ENCODE measurements at regions not wholly inside any gene's neighbourhood (a gene's known extent, or its start where the extent isn't known, plus 50 kb on each side); places are given as distances from the start of the nearest gene placed in this dataset.
"Not testable (repeated sequence)": the region's sequence is repeated elsewhere in the genome, so short reads cannot be mapped to it uniquely, and the experiment has no call there.

DNA sequence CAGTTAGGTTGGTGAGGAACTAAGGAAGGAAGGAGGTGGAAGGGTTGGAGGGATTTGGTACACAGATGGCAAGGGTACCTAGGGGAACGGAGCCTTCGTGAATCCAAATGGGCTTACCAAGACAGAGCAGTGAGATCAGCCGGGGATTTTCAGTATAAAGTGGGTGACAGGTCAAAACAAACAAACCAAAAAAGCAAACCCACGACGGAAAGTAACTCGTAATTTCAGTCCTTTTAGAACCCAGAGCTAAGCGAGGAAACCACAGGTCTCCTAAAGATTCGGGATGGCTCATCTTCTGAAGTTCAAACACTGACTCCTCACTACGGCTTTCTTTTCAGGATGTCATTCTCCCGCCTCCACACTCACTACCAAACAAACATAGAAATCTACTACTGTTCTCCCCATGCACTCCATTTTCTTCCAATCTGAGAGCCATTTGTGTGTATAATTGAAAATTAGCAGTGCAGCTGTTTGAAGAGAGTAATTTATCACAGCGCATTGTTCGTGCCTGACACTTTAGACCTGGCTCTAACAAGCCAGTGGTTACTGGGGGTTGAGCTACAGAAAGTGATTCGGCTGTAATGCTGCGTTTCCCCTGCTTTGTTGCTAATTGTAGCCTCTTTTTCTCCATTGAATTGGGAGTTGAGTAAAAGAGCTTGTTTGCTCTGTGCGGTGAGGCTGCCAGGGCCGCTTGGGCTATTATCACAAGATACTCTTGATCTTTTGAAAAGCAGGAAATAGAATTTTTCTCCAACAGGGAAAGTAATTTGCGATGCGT is 64.7 kb upstream of the CCDC39 start:
- DNase-seq (ENCODE audit: low spot score) (no peak), FAIRE-seq (no peak)

DNA sequence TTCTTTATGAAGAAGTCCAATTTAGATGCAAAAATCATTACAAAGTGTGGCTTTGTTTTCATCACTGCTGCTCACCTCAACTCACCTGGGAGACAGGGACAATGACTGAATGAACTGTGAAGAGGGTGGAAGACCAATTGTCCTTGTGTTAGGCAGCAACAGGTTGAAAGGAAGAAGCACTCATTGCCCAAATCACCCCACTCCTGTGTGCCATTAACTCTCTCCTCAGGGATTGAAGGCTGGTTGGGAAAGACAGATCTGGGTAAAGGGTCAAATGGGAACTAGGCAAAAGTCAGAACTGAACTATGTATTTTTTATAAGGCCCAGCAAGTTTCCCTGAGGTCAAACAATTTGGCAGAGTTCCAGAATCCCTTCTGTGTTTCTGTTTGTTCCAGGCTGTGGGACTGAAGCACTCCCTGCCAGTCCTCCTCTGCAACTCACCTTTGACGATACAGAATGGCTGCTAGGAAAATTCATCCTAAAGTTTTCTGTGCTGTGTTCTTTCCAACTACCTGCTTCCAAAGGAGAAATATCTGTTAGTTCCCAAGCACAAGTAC is 68.6 kb upstream of the CCDC39 start:
- no peak for DNase-seq (ENCODE audit: low spot score)
- FAIRE-seq, result no peak

DNA sequence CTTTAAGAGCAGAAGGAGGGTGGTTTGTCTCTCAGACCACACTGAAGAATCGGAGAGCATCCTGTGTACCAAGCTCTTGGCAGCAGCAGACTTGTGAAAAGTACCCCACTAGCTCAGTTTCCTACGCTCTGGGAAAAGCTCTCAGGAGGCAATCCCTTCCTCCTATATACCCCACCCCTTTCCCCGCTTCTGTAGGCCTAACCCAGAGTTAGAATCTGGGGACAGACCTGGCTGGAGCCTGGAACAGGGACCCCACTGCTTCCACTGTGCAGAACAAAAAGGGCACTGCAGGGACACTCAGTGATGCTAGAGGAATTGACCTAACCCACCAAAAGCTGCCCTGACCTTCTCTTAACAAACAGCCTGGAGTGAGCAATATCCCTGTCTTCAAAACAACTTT is 70.0 kb upstream of the CCDC39 start:
- FAIRE-seq, result no peak
- no peak for DNase-seq (ENCODE audit: low spot score)

DNA sequence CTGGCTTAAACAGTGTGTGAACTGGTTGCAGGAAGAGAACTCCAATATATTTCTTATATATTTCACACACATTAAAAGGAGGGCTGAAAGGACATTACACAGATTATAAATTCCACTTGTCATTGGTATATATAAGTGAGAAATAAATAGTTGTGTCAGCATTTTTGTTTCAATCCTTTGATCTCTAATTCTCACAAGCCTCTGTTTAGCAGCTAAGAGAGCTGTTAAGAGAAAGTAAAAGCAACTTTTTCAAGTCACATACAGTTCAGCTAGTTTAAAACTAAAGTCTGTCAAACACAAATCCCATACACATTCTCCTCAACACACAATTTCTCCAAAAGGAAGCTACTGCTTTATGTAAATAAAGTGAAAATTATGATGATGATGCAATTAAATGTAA is 70.5 kb upstream of the CCDC39 start:
- no peak for FAIRE-seq
- DNase-seq (ENCODE audit: low spot score), result no peak

DNA sequence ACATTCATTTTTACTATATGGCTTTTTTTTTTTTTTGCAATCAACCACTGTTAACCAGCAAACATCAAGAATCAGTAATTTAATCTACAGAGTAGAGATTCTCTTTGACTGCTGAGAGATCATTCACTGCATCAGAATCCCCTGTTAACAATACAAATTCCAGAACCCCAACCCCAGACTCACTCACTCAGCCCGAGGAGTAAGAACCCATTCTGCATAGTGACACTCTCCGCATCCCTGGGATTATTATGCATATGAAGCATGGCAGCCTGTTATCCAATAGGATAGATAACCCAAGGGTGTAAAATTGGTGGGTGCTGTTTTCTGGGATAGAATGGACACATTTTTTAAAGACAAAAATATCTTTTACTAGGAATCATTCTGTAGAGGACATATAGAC is 76.3 kb upstream of the CCDC39 start:
- DNase-seq (ENCODE audit: low spot score) (no peak), FAIRE-seq (no peak)

DNA sequence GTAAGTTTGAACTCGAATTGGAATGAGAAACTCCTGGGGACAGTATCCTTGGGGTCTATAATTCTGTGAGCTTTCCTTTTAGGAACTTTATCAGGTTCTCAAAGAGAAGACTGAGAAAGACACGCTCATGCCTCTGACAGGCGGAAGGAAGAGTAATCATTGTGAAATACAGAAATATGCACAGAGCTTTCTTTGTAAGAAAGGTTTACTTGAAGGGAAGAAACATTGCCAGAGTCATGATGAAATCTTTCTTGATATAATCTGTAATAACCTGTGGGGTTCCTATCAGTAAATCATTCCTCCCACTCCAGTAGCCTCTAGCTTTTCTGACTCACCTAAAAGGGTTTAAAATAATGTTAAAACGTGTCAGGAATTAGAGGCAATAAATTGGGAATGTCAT is 83.6 kb upstream of the CCDC39 start:
- DNase-seq (ENCODE audit: low spot score) (no peak), FAIRE-seq (no peak)

DNA sequence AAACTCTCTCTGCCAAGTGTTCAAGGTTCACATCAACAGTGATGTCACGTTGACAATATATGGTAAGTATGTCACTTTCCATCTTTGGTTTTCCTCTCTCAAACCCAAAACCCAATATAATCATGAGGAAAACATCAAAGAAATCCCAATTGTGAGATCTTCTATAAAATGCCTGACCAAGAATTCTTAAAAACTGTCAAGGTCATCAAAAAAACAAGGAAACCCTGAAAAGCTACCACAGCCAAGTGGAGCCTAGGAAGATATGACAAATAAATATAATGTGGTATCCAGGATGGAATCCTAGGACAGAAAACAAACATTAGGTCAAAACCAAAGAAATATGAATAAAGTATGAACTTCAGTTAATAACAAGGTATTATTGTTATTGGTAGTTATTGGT is 85.2 kb upstream of the CCDC39 start:
- FAIRE-seq, result no peak
- DNase-seq (ENCODE audit: low spot score), result no peak

DNA sequence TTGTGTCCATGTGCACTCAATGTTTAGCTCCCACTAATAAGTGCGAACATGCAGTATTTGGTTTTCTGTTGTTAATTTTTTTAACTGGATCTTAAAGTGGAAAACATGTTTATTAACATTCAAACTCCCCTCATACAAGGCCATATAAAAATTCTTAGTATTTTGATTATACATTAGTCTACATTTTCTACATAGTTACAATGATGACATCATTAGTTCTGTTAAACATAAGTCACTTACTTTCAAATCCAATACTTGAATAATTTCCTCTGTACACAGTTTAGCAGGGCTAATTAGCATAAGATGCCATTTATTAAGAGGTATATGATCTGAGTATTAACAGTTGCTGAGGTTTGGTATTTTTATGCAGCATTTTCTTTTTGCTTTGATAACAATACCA is 91.3 kb upstream of the CCDC39 start:
- FAIRE-seq, result no peak

DNA sequence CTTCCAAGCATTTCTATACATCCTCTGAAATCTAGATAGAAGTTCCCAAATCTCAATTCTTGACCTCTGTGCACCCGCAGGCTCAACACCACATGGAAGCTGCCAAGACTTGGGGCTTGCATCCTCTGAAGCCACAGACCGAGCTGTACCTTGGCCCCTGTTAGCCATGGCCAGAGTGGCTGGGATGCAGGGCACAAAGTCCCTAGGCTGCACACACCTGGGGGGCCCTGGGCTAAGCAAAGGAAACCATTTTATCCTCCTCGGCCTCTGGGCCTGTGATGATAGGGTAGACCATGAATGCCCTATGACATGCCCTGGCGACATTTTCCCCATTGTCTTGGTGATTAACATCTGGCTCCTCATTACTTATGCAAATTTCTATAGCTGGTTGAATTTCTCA is 97.1 kb upstream of the CCDC39 start:
- DNase-seq (ENCODE audit: low spot score), result no peak
- FAIRE-seq, result no peak

More for the DNA sequence above, 91.3 kb upstream of the CCDC39 start:
- DNase-seq (ENCODE audit: low spot score), result no peak

DNA sequence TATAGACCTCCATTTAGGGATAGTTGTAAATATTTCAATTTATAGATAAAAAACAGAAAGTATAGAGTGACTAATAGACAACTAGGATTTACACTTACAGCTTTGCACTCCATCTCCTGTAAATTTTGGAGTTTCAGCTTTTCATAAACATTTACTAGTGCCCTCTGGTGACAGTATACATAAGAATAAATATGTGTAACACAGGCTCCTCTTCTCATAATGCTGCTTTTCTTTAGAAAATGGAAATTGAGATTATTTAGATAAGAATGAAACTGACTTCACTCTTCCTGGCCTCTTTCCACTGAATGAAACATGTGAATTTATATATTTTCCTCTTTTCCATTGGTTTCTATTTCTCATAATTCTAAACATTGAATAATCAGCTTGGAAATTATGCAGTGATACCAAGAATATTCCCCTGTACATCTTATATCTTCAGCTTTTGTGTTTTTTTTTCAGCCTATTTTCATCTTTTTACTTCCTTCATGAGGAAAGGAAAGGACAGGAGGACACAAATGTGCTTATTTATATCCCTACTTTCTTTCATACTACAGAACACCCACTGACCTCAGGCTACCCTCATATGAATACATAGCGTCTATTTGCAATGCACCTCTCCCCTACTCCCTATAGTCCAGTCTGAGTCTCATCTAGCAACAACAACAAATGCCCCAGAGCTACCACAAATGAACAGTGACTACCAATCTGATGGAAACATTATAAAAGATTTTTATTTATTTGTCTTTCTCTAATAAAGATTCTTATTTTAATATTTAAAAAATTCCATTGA is 103.1 kb upstream of the CCDC39 start:
- DNase-seq (ENCODE audit: low spot score) (no peak), FAIRE-seq (no peak)

DNA sequence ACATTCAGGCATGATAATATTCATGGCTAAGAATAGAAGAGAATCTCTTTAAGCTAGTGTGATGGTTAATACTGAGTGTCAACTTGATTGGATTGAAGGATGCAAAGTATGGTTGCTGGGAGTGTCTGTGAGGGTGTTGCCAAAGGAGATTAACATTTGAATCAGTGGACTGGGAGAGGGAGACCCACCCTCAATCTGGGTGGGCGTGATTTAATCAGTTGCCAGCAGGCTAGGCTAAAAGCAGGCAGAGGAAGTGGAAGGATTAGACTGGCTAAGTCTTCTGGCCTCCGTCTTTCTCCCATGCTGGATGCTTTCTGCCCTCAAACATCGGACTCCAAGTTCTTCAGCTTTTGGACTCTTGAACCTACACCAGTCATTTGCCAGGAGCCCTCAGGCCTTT is 106.9 kb upstream of the CCDC39 start:
- DNase-seq (ENCODE audit: low spot score); FAIRE-seq: not testable (repeated sequence)

DNA sequence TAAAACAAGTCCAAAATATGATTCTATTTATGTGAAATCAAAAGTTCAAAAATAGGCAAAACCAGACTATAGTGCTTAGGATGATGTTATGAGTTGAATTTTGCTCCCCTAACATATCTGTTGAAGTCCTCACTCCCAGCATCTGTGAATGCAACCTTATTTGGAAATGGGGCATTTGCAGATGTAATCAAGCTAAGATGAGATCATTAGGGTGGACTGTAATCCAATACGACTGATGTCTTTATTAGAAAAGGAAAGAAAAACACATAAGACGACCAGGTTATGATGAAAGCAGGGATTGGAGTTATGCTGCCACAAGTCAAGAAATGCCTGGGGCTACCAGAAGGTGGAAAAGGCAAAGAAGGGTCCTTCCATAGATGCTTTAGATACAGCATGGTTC is 110.5 kb upstream of the CCDC39 start:
- no peak for DNase-seq (ENCODE audit: low spot score)
- FAIRE-seq, result no peak

DNA sequence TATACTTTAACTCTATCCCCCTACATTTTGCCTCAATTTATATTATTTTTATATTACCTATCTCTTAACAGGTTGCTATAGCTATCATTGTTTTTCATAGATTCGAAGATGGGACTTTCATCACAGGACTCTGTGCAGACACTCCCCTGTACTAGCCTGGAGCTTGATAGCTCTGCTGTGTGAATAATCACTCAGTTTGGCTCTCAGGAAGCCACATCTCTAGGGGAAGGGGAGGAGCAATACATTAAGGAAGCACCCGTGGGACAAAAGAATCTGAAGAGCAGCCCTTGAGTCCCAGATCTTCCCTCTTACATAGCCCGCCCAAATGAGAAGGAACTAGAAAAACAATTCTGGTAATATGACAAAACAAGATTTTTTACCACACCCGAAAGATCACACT is 114.3 kb upstream of the FXR1 start:
- DNase-seq (ENCODE audit: low spot score) (no peak), FAIRE-seq (no peak)

DNA sequence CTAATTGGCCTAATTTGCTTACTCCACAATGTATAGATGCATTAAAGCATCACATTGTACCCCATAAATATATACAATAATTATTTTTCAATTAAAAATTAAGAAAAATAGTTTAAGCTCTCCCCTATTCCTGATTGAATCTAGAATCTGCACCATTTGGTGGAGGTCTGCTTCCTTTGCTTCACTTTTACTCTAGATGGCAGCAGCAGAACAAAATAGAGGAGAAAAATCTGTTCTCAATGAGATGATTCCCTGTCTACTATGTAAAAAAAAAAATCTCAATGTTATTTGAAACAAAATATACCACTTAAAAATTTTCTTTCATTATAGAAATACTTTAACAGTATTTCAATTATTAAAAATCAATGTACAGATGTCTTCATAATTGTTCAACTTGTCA is 109.6 kb upstream of the FXR1 start:
- DNase-seq (ENCODE audit: low spot score), result peak; percentile 17
- no peak for FAIRE-seq

DNA sequence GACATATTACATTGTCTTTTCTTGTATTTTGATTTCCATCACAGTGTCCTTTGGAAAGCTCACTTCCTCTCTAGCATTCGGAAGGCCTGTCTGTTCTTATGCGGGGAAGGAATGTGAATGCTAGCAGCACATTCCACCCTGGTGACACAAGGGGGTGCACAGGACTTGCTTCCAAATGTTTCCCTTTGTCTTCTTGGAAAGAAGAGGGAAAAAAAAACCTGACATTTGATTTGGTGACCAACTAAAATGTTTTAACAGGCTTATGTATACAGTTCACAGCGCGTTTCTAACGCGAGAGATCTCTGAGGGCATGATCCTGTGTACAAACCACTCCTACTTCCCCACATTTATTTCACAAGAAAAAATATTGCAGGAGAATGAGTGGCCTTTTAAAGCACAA is 107.6 kb upstream of the FXR1 start:
- DNase-seq (ENCODE audit: low spot score) (peak; percentile 57), FAIRE-seq (no peak)

DNA sequence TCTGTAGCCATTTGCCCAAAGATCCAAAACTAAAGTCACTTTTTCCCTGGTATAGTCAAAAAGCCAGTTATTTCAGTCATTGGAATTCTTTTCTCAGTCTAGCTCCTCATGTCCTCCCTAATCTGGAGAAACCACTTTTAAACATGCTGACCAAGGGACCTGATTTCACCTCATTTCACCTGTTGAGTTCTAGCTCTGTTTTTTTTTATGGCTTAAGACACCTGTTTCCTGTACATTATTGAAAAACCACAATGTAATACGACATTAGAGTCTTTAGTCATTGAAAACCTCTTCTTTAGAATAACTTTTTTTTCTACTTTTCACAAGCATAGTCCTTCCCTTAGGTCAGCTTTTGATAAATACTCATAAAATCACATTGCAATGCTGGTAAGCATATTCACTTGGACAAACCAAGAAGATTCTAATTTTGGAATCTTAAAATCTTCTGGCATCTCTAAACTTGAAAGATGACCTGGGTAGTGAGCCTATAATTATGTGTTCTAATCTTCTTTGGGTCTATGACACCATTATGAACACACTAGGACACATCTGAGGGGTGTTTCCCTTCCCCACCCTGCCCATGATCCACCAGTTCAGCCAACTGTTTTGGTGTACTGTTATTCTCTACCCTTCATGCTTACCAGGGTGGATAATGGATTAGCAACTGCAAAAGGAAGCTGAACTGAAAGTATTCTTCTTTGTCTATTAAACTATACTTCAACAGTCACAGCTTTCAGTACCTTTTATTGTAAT is 103.5 kb upstream of the FXR1 start:
- FAIRE-seq, result no peak
- no peak for DNase-seq (ENCODE audit: low spot score)

DNA sequence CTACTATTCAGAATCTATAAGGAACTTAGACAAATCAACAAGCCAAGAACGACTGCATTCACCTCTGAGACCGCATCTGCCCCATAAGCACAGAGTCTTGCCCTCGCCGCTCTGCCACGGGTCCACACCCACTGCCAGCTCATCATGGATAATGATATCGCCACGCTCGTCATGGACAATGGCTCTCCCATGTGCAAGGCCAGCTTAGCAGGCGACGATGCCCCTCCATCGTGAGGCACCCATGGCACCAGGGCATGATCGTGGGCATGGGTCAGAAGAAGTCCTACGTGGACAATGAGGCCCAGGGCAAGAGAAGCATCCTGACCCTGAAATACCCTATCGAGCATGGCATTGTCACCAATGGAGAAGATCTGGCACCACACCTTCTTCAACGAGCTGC is 92.1 kb upstream of the FXR1 start:
- FAIRE-seq (no peak), DNase-seq (ENCODE audit: low spot score) (no peak)

DNA sequence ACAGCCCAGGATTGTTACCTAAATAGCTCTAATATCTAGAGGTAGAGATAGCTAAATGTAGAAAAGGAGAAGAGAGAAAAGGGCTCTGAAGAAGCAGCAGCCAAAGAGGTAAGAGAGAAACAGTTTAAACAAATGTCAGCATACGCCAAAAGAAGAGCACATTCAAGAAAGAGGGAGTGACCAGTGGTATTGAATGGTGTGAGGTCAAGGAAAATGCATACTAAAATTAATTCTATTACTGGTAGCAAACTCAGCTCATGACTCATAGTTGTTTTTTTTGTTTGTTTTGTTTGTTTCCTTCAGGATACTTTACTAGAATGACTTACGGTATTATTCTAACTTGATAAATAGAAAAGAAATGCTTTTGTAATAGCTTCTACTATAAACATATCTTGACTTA is 86.5 kb upstream of the FXR1 start:
- FAIRE-seq, result no peak
- DNase-seq (ENCODE audit: low spot score), result no peak

DNA sequence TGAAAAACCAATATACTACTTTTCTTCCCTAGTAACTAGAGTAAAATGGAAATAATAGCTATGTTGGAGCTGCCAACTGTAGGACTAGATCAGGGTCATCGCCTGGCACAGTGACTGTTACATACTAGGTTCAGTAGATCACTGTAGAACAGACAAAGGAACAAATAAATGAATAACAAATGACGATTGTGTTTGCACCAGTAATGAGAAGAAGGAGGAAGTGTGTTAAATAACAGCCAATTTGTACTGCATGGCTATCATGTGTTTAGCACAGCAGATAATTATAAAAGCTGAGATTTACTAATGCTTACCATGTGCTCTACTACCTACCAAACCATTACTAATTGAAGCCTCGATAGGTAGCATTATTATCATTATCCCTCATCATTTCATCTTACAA is 85.3 kb upstream of the FXR1 start:
- FAIRE-seq (no peak), DNase-seq (ENCODE audit: low spot score) (no peak)

DNA sequence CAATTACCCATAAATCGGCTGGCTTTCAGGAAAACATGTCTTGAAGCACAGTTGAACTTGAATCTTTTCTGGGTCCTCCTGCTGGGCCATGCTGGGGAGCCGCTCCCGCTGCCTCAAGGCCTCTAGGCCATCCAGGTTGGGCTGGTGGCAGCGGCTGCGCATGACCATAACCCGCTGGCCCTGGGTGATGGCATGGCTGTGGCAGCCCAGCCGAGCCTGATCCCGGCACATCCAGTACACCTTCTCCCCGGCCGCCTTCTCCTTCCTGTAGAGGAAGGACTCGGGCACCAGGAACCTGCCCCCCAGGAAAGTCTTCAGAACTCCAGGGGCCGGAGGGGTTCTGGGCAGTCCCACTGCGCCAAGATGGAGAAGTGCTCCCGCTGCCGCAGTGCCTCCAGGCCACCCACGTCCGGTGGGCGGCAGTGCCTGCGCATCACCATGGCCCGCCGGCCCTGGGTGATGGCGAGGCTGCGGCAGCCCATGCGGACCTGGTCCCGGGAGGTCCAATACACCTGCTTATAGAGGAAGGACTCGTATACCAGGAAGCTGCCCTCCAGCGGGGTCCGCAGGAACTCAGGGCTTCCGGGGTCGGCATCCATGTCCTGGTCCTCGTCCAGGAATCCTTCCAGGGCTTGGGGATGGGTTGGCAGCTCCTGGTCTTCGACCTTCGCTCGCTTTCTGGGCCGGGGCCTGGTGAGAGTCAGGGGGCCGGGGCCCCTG is 84.3 kb upstream of the FXR1 start:
- FAIRE-seq, result no peak
- no peak for DNase-seq (ENCODE audit: low spot score)

DNA sequence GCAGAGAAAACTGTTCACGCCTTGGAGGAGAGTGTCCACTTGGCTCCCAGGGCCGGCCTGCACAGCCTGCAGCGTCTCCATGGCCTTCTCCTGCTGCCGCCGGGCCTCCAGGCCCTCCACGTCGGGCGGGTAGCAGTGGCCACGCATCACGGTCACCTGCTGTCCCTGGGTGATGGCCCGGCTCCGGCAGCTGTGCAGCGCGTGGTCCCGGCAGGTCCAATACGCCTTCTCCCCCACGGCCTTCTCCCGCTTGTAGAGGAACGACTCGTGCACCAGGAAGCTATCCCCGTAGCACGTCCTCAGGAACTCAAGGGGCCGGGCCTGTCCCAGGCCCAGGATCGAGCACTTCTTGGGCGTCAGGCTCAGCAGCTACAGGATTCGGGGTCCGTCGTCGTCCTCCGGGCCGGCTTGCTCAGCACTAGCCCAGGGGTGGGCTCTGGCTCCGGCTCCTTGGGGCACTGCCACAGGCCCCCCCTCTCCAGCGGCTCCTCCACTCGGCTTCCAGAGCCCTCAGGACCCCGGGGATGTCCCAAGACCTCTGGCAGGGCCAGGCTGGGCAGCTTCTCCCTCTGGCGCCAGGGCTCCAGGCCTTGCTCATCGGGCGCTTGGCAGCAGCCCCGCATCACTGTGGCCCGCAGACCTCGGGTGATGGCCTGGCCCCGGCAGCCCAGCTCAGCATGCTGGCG is 83.6 kb upstream of the FXR1 start:
- FAIRE-seq (no peak), DNase-seq (ENCODE audit: low spot score) (no peak)

Data from urothelium cell line (cell line).